ENCODE measurements at regions not wholly inside any gene's neighbourhood (a gene's known extent, or its start where the extent isn't known, plus 50 kb on each side); places are given as distances from the start of the nearest gene placed in this dataset.

DNA sequence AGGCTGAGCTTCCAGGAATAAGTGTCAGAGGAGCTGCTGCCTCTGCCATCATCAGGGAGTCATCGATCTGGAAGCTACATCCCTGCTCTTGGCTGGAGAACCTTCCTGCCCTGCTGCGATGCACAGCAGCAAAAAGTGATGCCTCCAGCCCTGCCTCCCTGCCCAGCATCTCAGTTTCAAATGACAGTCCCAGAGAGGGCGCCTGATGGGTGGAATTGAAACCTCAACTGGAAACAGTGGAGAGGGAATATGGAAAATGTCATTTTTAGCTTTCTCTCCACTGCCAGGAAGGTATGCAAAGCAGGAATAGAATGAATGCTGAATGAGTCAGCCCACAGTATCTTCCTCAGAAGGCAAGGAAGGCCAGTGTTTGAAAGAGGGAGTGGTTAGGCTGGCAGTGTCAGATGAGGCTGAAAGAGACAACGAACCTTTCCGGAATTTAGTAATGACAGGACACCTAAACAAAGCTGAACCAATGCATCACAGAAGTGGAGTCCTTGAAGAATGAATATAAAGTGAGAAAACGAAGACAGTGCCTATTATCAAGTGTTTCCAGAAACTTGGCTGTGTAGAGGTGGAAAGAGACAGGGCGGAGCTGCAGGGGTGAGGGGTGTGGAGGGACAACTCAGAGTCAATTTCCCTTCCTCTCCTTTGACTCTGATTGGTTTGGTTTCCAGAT lies 153.9 kb upstream of the NDUFV2 start:
- Histone ChIP-seq H3K4me1 (ENCODE audit: insufficient read depth, low read length) (peaks cover 10% of the 10 kb centered on the region; the same call in 1 of the 2 replicates), H3K79me2 (ENCODE audit: insufficient read depth, low read length) (no peaks in the 10 kb centered on the region), H3K27me3 (ENCODE audit: control insufficient read depth in 1 of 2, insufficient read depth in 2 of 2, low read length in 2 of 2) (peaks cover 0 to 3% of the 10 kb centered on the region in 2 experiments; a peak in 3 of 5 replicates), H3K4me2 (ENCODE audit: low read depth, low read length) (no peak overlapping the region), H3K27ac (ENCODE audit: extremely low read length, insufficient read depth, low read length) (no peak overlapping the region), H3K4me3 (replicated peaks in 1 of 3; ENCODE audit: insufficient read depth in 1 of 3, low read depth in 2 of 3, low read length in 3 of 3) (no peak overlapping the region), H3K36me3 (replicated peaks in 1 of 2; ENCODE audit: control insufficient read depth in 1 of 2, insufficient read depth in 2 of 2, low read length in 2 of 2) (no peaks in the 10 kb centered on the region), H2AFZ (ENCODE audit: low read length) (no peak overlapping the region), H3K9me3 (ENCODE audit: low read length) (peaks cover 4% of the 10 kb centered on the region; the same call in 1 of the 2 replicates), H3K9ac (ENCODE audit: insufficient read depth, low read depth, low read length) (no peak overlapping the region), H4K20me1 (ENCODE audit: insufficient read depth, low read length) (no peaks in the 10 kb centered on the region)
- ATAC-seq (no peak), FAIRE-seq (no peak), DNase-seq (ENCODE audit: low spot score) (no peak)
- TF ChIP-seq ZNF143 (CRISPR knock-in tag; IDR thresholded peaks at IDR 0.05) (no peak), REL (CRISPR knock-in tag; conservative IDR thresholded peaks at IDR 0.05) (no peak), ZNF724P (CRISPR knock-in tag; IDR thresholded peaks at IDR 0.05; ENCODE audit: borderline replicate concordance) (no peak), ZFP1 (CRISPR knock-in tag; IDR thresholded peaks at IDR 0.05) (no peak), ZNF737 (CRISPR knock-in tag; IDR thresholded peaks at IDR 0.05; ENCODE audit: borderline replicate concordance) (no peak), ZNF484 (CRISPR knock-in tag; IDR thresholded peaks at IDR 0.05; ENCODE audit: borderline replicate concordance, low read depth) (no peak), ZBTB3 (CRISPR knock-in tag; IDR thresholded peaks at IDR 0.05; ENCODE audit: borderline replicate concordance, low read depth) (no peak), NCOA2 (CRISPR knock-in tag; IDR thresholded peaks at IDR 0.05) (no peak), HOXA7 (CRISPR knock-in tag; IDR thresholded peaks at IDR 0.05) (no peak), HHEX (CRISPR knock-in tag; IDR thresholded peaks at IDR 0.05) (no peak), ZBTB21 (CRISPR knock-in tag; IDR thresholded peaks at IDR 0.05) (no peak)
- TF ChIP-seq, protein P1, sequence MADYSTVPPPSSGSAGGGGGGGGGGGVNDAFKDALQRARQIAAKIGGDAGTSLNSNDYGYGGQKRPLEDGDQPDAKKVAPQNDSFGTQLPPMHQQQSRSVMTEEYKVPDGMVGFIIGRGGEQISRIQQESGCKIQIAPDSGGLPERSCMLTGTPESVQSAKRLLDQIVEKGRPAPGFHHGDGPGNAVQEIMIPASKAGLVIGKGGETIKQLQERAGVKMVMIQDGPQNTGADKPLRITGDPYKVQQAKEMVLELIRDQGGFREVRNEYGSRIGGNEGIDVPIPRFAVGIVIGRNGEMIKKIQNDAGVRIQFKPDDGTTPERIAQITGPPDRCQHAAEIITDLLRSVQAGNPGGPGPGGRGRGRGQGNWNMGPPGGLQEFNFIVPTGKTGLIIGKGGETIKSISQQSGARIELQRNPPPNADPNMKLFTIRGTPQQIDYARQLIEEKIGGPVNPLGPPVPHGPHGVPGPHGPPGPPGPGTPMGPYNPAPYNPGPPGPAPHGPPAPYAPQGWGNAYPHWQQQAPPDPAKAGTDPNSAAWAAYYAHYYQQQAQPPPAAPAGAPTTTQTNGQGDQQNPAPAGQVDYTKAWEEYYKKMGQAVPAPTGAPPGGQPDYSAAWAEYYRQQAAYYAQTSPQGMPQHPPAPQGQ (CRISPR knock-in tag; IDR thresholded peaks at IDR 0.05; ENCODE audit: borderline replicate concordance), result no peak
- TF ChIP-seq, protein P2, sequence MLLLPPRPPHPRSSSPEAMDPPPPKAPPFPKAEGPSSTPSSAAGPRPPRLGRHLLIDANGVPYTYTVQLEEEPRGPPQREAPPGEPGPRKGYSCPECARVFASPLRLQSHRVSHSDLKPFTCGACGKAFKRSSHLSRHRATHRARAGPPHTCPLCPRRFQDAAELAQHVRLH (CRISPR knock-in tag; IDR thresholded peaks at IDR 0.05; ENCODE audit: borderline replicate concordance, low read depth), result no peak
- TF ChIP-seq, protein P3, sequence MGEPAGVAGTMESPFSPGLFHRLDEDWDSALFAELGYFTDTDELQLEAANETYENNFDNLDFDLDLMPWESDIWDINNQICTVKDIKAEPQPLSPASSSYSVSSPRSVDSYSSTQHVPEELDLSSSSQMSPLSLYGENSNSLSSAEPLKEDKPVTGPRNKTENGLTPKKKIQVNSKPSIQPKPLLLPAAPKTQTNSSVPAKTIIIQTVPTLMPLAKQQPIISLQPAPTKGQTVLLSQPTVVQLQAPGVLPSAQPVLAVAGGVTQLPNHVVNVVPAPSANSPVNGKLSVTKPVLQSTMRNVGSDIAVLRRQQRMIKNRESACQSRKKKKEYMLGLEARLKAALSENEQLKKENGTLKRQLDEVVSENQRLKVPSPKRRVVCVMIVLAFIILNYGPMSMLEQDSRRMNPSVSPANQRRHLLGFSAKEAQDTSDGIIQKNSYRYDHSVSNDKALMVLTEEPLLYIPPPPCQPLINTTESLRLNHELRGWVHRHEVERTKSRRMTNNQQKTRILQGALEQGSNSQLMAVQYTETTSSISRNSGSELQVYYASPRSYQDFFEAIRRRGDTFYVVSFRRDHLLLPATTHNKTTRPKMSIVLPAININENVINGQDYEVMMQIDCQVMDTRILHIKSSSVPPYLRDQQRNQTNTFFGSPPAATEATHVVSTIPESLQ (CRISPR knock-in tag; conservative IDR thresholded peaks at IDR 0.05), result no peak
- TF ChIP-seq, protein P4, sequence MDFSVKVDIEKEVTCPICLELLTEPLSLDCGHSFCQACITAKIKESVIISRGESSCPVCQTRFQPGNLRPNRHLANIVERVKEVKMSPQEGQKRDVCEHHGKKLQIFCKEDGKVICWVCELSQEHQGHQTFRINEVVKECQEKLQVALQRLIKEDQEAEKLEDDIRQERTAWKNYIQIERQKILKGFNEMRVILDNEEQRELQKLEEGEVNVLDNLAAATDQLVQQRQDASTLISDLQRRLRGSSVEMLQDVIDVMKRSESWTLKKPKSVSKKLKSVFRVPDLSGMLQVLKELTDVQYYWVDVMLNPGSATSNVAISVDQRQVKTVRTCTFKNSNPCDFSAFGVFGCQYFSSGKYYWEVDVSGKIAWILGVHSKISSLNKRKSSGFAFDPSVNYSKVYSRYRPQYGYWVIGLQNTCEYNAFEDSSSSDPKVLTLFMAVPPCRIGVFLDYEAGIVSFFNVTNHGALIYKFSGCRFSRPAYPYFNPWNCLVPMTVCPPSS (IDR thresholded peaks at IDR 0.05), result no peak
- ChIA-PET POLR2A (no interaction called here), CTCF (ENCODE audit: low intra/inter-chr PET ratio, low total read pairs) (no interaction called here)
- intact Hi-C loops (cut with micrococcal nuclease; ENCODE audit: unreplicated experiment), result no loop called here
- 32% methylated on average over 6 of the region's 7 CpGs for WGBS (ENCODE audit: low lambda C conversion rate)
- in situ Hi-C loops (cut with HindIII; ENCODE audit: extremely low pct_ligation_motif_present, low pct_unique_long_range_greater_than_20kb), result no loop called here
- no TSS peak for BruUV-seq (replicated peaks)
